ENCODE measurements at regions not wholly inside any gene's neighbourhood (a gene's known extent, or its start where the extent isn't known, plus 50 kb on each side); places are given as distances from the start of the nearest gene placed in this dataset.

DNA sequence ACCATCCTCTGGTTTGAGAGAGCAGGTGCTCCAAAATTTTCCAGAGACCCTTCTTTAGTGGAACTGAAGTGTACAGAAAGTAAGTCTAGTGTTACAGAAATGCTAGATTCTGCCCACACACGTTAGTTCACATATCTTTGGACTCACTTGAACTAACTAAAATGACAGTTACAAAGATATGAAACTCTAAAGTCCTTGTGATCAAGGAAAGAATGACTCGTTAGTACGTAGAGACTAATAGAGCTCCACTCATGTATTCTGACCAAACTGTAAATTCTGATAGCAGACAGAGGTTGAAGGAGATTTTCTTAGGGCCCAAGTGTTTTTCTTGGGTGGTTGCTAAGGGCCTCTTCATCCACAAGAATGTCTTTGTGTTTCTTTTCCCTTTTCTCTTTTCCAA is 491.5 kb upstream of the B3GALT2 start:
- DNase-seq = no peak

DNA sequence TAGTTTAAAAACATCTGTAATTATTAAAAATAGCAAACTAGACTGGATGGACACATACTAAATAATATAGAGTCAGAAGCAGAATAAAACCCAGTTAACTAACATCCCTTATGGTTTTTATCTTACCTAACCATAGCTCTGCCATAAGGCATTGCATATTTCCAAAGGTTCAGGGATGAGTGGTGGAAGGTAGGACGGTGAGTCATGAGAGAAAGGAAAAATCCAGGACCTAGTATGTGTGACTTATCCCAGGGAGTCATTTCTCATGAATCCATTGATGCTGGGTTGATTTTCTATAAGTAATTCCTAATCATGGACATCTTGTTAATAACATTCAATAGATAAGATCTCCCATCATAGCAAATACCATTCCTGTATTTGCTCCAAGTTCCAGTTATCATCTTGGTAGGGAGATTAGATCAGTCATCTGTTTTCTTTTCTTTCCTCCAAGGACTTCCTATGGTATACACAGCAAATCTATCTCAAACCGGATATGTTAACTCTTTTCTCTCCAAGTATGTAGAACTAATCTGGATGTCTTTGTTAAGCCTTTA is 490.7 kb upstream of the B3GALT2 start:
- DNase-seq = no peak

- DNase-seq = no peak
These were observed 488.0 kb upstream of the B3GALT2 start for GRCh38 chr1:193674292-193674944.

- no peak for DNase-seq
These were observed 480.2 kb upstream of the B3GALT2 start for GRCh38 chr1:193666485-193667083.

GRCh38 chr1:193663965-193664364 is 477.6 kb upstream of the B3GALT2 start:
- no peak for DNase-seq

DNA sequence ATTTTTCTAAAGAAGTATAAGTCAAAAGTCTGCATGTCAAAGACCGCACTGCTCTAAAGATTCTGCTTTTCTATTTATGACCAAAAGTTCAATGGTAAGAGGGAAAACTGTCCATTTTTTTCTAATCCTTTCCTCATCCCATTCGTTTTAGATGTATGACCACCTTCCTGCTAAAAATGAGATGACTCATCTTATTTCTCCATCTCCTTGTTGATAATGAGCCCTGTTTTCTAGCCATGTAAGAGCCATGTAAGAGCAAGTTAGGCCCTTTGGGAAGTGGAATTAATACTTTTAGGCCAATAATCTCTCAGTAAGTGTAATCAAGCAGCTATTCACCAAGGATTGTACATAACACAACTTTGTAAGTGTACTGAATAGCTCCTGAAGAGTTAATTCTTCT is 475.6 kb upstream of the B3GALT2 start:
- DNase-seq = no peak

DNA sequence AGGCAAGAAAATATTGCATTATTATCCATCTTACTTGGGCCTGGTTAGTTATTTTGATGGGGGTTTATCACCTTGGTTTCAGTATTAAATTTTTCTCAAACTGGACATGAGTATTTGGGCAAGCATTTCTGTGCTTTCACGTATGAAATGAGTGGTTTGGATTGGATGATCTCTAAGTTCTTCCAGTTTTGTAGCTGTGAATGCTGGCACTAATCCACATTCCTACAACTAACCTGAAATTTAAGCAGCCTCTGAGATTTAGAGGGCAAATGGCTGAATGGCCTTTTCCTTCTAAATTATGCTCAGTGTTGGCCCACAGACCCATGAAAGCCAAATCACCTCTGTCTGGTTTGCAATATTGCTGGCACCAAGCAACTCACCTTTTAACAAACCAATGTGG is 475.0 kb upstream of the B3GALT2 start:
- no peak for DNase-seq

GRCh38 chr1:193660428-193660827 is 474.0 kb upstream of the B3GALT2 start:
- no peak for DNase-seq

DNA sequence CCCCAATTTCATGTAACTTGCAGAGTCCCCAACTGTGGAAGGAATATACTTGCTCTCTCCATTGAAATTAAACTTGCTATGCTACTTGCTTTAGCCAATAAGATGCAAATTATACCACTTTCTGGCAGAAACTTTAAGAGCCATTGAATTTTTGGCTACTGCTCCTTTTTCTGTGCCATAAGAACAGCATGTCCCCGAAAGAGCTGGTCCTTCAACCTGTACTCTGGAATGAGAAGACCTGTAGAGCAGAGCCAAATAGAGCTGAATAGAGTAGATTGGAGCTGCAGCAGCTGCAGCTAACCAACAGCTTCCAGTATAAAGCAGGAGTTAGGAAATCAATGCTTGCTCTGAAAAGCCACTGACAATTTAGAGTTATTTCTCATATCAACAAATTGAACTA is 472.3 kb upstream of the B3GALT2 start:
- DNase-seq = no peak

- no peak for DNase-seq
These were observed 471.7 kb upstream of the B3GALT2 start for GRCh38 chr1:193658081-193658480.

GRCh38 chr1:193657552-193657951 is 471.1 kb upstream of the B3GALT2 start:
- DNase-seq = no peak

DNA sequence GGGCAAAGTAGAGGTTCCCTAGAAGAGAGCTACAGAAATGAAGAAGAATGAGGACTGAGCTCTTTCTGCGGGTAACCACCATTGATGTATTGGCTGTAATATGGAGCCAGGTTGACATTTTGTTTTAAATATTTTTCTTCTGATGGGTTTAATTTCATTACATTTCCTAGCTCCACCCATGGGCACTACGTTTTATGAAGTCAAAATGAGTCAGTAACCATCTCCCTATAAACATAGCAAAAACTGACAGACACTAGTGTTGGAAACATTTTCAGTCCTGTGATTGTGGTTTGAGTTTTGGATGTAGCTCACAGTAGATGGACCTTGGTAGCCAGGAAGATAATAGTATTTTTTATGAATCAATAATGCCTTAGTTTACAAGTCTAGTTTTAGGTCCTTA is 470.4 kb upstream of the B3GALT2 start:
- DNase-seq = no peak

GRCh38 chr1:193654951-193655735 is 468.7 kb upstream of the B3GALT2 start:
- DNase-seq = no peak

- DNase-seq = no peak
These were observed 463.2 kb upstream of the B3GALT2 start for GRCh38 chr1:193649587-193649986.

DNA sequence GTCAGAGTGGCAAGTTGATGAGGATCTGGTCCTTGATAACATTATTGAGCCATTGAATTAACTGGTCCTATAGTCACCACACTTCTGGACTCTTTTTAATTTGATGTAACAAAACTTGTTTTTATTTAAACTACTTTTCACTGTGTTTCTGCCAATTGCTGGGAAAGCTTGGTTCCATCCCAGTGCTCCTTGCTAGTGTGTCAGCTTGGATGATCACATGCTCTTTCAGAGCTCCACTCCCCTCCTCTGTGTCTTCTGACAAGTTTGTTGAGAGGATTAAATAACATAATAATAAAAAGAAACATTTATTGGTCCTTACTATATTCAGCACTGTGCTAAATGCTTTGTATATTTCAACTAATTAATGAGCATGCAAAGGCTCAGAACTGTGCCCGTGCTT is 448.5 kb upstream of the B3GALT2 start:
- no peak for DNase-seq

DNA sequence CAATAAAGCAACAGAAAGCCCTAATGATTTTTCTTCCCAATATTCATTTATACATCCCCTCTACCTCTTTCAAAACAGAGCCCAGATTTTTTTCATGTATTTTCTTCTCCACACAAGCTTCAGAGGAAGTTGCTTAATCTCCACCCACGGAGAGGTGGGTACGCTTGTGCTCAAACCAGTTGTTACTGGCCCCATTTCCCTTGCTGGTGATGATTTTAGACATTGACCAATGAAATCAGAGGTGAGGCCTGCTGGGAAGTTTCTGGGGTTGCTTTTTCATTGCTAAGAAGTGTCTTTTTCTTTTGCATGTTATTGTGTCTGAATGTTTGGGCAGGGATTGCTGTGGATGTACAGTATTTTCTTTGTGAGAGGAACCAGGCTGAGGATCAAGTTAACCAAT is 448.1 kb upstream of the B3GALT2 start:
- DNase-seq = peak; percentile 8

- DNase-seq = no peak
These were observed 447.6 kb upstream of the B3GALT2 start for GRCh38 chr1:193633991-193634390.

GRCh38 chr1:193633093-193633492 is 446.7 kb upstream of the B3GALT2 start:
- DNase-seq = no peak

GRCh38 chr1:193631306-193631705 is 444.9 kb upstream of the B3GALT2 start:
- no peak for DNase-seq

- no peak for DNase-seq
These were observed 443.5 kb upstream of the B3GALT2 start for GRCh38 chr1:193629875-193630274.

DNA sequence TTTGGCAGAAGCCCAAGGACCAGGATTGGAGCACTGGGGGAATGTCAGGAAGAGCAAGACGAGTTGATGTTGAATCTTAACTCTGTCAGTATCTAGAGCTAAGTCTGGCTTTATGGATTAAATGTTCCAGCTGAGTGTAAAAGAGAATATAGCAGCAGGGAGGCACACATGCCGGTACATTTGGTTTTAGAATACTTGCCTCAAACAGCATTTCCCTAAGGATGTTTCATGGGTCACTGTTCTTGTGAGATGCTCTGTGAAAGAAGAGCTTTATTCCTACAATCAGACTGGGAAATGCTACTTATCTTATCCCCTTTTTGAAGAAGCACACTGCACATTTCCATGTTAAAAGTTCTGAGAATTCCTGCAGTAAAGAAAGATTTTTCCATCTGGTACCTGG is 440.3 kb upstream of the B3GALT2 start:
- no peak for DNase-seq

DNA sequence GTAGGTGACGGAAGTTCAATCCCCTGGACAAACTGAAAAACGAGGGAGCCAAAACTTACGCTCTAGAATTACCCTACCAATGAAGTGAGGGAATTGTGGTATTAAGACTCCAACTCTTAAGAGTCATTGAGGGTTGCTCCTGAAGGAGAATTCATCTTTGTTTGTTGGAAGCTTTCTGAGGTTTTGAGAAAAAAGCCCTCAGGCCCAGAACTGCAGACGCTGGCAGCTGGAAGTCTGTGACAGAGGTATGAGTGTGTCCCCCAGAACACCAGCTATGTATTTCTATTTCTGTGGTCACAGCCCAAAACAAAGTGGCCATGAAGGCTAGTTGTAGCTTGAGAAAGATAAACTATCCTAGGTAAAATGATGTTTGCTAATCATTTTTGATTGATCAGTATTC is 438.8 kb upstream of the B3GALT2 start:
- no peak for DNase-seq

DNA sequence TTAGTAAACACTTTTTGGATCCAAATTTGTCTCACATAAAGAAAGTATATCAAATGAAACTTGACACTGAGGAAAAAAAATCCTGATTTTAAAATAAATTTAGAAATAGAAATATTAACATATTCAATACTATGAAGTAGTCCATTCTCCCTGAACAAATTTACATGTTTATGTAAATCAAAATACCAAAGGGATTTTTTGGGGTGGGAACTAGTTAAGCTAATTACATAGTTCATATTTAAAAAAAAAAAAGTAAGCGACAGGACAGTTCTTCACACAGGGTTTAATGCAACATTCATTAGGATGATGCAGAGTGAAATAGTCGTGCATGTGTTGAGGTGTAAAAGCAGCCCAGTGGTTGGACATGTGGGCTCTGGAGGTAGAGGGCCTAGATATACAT is 433.5 kb upstream of the B3GALT2 start:
- no peak for DNase-seq

GRCh38 chr1:193614817-193615216 is 428.4 kb upstream of the B3GALT2 start:
- DNase-seq = peak; percentile 2
